AG09309 (cell line): ENCODE measurements at regions not wholly inside any gene's neighbourhood (a gene's known extent, or its start where the extent isn't known, plus 50 kb on each side); places are given as distances from the start of the nearest gene placed in this dataset.

Experiments used
- DNase-seq: peaks from one replicate; pipeline ENCODE4 v3.0.0-alpha.2; 2010; ENCODE audit warnings: low read depth
- H3K4me3 ChIP-seq: 2 replicates; pipeline ENCODE4 v1.5.1; 2011; ENCODE audit warnings: mild to moderate bottlenecking, low read depth, low read length, moderate library complexity; ENCODE audit not compliant: control insufficient read depth
- TF ChIP-seq, protein P1 (sequence below): IDR thresholded peaks from 2 replicates; pipeline ENCODE4 v1.5.1; 2011; ENCODE audit warnings: mild to moderate bottlenecking, low read depth, low read length, inconsistent platforms; ENCODE audit not compliant: insufficient read depth, control insufficient read depth; ENCODE audit errors: missing control alignments

- no peak overlapping the region for H3K4me3 ChIP-seq
- TF ChIP-seq, protein P1, sequence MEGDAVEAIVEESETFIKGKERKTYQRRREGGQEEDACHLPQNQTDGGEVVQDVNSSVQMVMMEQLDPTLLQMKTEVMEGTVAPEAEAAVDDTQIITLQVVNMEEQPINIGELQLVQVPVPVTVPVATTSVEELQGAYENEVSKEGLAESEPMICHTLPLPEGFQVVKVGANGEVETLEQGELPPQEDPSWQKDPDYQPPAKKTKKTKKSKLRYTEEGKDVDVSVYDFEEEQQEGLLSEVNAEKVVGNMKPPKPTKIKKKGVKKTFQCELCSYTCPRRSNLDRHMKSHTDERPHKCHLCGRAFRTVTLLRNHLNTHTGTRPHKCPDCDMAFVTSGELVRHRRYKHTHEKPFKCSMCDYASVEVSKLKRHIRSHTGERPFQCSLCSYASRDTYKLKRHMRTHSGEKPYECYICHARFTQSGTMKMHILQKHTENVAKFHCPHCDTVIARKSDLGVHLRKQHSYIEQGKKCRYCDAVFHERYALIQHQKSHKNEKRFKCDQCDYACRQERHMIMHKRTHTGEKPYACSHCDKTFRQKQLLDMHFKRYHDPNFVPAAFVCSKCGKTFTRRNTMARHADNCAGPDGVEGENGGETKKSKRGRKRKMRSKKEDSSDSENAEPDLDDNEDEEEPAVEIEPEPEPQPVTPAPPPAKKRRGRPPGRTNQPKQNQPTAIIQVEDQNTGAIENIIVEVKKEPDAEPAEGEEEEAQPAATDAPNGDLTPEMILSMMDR: no peak
- no peak for DNase-seq
Measured at GRCh38 chr6:87901613-87902012, 146.0 kb upstream of the SPACA1 start.

- H3K4me3 ChIP-seq: no peak overlapping the region
- TF ChIP-seq, protein P1: no peak
- DNase-seq: no peak
Measured at GRCh38 chr6:87900160-87900698, 147.4 kb upstream of the SPACA1 start.

DNA sequence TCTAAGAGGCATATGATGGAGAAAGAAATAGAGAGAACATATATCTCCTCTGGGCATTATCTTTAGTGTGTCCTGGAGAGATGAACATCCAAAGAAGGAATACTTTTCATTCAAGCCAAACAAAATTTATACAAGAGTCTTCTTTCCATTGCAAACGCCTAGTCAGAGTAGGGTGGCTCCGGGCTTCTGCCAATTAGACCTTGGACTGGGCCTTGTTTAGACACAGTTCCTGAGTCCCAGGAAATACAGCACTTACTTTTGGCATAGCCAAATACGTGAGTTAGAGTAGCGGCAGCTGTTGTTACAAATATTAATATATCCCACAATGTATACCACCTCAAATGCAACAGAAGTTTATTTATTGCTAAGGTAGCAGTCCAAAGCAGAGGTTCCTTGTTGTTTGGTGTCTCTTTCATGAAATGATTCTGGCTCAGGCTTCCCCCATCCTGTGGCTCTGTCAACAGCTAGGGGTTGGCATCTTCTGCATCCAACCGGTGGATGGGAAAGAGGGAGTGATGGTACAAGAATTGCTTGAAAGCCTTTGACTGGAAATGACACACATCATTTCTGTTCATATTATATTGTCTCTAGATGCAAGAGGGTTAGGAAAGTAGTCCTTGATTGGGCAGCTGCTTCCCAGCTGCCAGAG, 148.0 kb upstream of the SPACA1 start:
- TF ChIP-seq, protein P1: no peak
- DNase-seq: no peak
- H3K4me3 ChIP-seq: no peak overlapping the region

- TF ChIP-seq, protein P1: no peak
- H3K4me3 ChIP-seq: no peak overlapping the region
- no peak for DNase-seq
Measured at GRCh38 chr6:87897663-87898062, 150.0 kb upstream of the SPACA1 start.

- DNase-seq: no peak
- TF ChIP-seq, protein P1: no peak
- no peak overlapping the region for H3K4me3 ChIP-seq
Measured at GRCh38 chr6:87897013-87897412, 150.6 kb upstream of the SPACA1 start.

DNA sequence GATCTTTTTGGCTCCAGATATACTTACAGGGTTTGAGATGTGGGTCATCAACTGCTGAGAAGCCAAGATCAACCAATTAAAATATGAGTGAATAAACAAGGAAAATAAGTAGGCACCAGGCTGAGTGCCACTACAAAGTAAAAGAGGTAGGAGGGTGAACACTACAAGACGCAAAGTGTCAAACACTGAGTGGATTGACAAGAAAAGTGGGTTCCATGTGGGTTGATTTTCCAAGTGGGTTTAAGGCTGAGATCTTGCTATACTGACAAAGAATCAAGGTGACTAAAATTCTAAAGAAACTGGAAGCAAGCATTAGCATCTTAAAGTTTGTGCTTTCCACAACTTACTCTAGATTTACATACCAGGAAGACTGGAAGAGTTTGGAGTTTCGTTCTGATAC, 160.4 kb upstream of the SPACA1 start:
- no peak for DNase-seq
- TF ChIP-seq, protein P1: no peak
- no peak overlapping the region for H3K4me3 ChIP-seq
